HG02852 (cell line): ENCODE measurements at regions not wholly inside any gene's neighbourhood (a gene's known extent, or its start where the extent isn't known, plus 50 kb on each side); places are given as distances from the start of the nearest gene placed in this dataset.
"Not testable (repeated sequence)": the region's sequence is repeated elsewhere in the genome, so short reads cannot be mapped to it uniquely, and the experiment has no call there.

Experiments used
- ATAC-seq: cut with Tn5 transposase; IDR thresholded peaks from one replicate; pipeline ENCODE4 v1.9.1; 2021; ENCODE audit warnings: mild to moderate bottlenecking, moderate library complexity; ENCODE audit not compliant: unreplicated experiment

DNA sequence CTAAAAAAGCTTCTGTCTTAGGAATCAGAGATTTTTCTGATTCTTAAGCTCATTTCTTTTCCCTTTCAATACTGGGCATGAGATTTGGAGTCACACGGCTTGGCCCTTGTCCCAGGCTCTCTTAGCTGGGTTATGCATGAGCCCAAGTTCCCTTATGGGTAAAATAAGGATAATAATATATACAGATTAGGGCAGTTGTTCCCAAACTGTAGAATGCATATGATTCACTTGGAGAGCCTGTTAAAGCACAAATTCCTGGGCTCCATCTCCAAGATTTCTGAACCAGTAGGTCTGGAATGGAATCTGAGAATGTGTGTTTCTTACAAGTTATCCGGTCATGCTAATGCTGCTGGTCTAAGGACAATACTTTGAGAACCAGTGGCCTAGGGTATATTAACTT lies 154.0 kb downstream of the REEP3 start:
- no peak for ATAC-seq

DNA sequence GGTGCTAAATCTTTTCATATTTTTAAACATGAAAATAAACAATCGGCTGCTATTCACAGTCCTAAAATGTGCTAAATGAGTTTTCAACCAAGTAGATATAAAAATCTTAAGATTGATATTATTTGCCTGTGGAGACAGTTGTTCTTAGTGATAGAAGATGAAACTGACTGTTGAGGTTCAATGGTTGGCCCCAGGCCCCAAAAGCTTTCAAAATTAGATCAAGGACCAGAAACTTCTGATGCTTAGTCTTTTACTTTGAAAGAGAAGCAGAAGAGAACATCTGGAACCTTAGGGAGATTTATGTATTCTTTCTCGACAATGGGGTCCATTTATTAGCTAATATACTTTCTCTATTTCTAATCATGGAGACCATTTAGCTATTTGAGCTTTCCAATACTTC lies 155.8 kb downstream of the REEP3 start:
- no peak for ATAC-seq

DNA sequence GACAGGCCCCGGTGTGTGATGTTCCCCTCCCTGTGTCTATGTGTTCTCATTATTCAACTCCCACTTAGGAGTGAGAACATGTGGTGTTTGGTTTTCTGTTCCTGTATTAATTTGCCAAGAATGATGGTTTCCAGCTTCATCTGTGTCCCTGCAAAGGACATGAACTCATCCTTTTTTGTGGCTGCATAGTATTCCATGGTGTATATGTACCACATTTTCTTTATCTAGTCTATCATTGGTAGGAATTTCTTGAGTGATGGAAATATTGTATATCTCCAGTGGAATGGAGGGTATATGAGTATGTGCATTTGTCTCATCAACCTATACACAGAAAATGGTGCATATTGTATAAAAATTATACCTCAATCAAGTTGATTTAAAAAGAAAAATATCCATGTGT lies 159.3 kb downstream of the REEP3 start:
- not testable (repeated sequence) for ATAC-seq

DNA sequence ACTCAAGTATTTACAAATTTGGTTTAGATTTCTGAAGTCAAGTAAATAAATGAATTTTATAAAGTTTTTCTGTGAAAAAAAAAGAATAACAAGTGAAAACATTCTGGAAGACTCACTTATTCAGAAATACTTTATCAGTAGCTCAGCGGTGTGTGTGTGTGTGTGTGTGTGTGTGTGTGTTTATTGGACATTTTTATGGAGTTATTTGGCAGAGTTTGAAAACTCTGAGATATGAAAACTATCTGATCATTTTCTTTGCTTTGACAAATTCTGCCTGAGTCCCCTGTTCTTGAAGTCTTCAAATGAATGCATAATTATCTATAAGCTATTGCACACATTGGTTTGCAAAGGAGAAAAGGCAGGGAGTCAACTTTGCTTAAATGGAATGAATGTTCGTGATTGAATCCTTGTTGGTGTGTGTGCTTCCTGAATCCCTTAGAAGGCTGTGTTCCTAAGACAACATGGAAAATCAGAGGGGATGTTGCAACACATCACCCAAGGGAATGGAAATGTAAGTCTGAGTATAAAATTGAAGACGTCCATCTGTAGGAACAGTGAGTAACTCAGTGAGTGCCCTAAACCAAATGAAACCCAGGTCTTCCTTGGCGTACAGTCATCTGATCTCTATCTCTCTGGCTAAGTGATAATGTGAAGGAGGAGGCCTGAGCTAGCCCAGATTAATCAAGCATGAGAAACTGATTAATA lies 160.9 kb downstream of the REEP3 start:
- peak; percentile 75 for ATAC-seq

DNA sequence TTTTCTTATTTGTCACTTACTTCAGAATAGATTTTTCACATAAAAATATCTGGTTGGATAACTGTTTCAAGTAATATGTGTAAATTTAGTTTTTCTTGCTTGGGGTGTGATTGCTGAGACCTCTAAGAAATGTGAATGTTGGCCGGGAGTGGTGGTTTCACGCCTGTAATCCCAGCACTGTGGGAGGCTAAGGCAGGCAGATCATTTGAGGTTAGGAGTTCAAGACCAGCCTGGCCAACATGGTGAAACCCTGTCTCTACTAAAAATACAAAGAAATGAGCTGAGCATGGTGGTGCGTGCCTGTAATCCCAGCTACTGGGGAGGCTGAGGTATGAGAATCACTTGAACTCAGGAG lies 161.5 kb downstream of the REEP3 start:
- not testable (repeated sequence) for ATAC-seq

DNA sequence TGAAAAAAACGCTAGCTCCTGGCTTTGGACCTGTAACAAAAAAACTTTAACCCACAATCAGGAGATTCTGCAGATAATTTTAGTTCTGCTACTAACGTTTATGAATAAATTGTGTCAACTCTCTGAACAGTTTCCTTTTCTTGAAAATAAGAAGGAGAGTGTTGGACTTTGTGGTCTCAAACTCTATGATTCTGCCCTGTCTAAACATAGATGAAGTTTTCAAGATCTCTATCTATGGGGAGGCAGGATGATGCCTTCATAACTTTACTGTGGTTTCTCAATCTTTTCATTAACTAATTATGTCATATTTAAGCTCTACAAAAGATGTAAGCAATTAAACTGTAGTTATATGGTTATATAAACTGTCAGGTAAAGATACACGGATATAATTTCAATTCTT lies 162.0 kb downstream of the REEP3 start:
- no peak for ATAC-seq

DNA sequence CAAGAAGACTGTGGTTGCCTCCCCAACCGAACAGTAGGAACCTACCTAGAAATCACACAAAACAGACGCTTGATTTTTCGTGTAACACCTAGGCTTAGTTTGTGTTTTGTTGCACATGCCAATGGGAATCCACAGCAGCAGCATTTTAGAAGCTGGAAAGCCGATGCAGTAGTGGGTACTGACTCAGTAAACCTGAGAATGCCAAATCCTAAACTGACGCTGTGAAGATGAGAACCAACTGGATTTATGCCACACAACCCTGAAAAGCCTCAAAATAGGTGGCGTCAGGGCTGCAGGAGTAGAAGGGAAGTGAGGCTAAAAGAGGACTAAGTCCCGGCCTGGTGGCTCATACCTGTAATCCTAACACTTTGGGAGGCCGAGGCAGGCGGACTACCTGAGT lies 162.5 kb downstream of the REEP3 start:
- no peak for ATAC-seq

DNA sequence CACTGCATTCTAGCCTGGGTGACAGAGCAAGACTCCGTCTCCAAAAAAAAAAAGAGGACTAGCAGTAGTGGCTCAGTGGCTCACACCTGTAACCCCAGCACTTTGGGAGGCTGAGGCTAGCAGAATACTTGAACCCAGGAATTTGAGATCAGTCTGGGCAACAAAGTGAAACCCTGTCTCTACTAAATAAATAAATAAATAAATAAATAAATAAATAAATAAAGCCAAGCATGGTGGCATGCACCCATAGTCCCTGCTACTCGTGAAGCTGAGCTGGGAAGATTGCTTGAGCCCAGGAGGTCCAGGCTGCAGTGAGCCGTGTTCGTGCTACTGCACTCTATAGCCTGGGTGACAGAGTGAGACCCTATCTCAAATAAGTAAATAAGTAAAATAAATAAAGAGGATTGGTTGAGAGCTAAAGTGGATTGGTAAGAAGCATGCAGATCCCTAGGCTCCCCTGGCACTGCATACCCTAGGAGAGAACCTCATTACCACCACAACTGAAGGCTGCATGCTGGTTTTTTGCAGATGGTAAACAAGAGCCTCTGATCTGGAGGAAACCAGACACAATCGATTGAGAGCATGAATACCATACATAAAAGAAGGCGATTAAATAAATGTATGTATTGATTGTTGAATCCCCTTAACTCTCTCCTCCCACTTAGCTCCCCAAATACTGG lies 163.2 kb downstream of the REEP3 start:
- no peak for ATAC-seq

DNA sequence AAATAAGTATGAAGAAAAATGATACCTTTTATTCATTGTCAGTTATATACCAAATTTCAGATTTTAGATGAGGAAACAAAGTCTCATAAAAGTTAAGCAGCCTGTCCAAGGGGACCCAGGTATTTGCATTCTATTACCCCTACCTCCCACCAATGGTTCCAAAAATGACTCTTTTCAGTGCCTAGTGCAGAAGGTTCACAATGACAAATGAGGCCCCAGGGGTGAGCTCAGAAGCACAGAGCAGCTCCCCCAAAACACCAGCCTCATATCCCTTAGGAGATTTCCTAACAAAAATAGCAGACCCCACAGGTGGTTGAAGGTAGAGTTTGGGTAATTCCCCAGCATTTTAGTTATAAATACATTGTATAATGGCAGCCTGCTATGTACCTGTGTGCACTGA lies 168.6 kb downstream of the REEP3 start:
- ATAC-seq, result no peak

DNA sequence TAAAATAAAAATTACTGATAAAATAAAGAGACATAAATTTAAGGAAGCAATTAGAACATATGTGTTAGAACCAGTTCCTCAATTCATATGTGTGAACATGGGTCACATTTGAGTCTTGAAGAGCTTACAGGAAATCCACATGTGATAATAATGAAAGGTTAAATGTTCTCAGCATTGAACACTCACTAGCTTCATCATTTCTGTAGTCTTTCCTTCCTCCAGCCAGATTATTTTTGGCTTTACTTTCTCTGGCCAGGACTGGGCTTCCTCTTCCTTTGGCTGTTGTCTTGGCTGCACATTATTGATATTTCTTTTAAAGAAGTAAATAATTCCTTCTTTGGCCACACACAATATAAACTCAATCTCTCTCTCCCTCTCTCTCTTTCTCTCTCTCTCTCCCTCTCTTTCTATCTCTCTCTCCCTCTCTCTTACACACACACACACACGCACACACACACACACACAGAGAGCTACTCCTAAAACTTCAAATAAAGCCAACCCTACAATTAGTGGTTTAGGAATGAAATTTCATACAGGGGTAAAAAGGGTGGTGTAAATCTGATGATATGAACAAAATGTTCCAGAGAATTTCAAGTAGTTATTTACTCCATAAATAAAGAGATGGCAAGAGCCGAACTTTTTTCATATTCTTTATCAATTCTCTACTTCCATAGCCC lies 171.2 kb downstream of the REEP3 start:
- no peak for ATAC-seq

DNA sequence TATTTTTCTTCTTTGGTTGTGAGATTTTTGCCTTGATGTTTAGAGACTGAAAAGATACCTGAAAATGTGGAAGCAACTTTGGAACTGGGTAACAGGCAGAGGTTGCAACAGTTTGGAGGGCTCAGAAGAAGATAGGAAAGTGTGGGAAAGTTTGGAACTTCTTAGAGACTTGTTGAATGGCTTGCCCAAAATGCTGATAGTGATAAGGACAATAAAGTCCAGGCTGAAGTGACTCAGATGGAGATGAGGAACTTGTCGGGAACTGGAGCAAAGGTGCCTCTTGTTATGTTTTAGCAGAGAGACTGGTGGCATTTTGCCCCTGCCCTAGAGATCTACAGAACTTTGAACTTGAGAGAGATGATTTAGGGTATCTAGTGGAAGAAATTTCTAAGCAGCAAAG lies 171.8 kb downstream of the REEP3 start:
- ATAC-seq, result not testable (repeated sequence)

DNA sequence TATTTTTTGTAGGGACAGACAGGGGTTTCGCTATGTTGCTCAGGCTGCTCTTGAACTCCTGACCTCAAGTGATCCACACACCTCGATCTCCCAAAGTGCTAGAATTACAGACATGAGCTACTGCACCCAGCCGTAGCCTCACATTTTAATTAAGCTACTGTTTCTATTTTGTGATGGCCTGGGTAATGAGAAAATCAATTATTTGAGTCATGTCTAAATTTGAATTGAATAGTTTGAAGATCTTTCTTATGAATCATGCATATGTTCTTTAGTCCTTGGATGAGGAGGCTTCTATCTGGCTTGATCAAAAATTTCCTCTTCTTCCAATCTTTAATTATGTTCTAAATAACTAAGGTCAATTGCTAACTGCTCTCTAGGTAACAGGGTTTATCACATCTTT lies 175.0 kb downstream of the REEP3 start:
- no peak for ATAC-seq

DNA sequence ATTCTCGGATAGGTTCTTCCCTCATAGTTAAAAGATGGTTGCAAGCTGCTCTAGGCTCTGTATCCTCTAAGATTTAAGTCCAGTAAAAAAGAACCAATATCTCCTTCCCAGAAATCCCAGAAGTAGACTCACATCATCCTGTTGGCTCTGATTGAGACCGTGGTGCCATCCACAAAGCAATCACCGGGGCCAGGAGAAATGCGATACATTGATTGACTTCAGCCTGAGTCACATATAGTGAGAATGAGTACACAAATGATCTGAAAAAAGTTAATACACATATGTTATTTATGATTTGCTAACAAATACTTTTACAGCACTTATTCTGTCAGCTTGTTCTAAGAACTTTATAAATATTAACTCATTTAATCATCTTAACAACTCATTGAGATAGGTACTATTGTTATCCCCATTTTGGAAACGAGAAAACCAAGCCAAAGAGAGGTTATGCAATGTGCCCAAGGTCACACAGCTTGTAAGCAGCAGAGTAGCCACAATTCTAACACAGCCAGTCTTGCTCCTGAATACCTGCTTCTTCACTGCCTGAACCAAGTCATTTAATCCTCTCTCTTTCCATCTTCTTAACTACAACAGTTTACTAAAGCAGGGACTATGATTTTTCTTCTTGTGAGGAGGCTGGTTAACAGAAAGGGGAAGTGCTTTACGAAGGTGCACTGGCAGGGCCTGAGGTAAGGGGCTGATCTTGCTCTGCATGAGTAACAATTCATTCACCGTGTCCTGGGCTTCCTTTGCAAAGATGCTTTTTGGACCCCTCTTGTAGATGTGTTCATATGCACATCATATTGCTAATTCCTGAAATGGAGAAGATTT lies 177.0 kb downstream of the REEP3 start:
- peak; percentile 84 for ATAC-seq

DNA sequence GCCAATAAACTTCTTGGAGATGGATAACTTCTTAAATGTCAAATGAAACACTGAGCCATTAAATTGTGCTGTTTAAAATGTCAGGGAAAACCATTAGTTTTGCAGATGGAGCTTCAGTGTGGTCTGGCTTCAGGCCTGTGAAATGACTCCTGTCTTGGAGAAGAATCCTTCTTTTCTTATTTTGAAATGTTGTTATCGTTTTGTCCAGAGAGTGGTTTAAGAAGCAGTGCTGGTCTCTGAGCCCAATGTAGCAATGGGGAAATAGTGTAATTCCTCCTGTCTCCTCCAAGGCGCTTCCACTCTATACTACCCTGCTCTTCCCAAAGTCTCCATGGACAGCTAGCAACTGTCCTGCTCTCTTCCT lies 177.6 kb downstream of the REEP3 start:
- ATAC-seq, result no peak

DNA sequence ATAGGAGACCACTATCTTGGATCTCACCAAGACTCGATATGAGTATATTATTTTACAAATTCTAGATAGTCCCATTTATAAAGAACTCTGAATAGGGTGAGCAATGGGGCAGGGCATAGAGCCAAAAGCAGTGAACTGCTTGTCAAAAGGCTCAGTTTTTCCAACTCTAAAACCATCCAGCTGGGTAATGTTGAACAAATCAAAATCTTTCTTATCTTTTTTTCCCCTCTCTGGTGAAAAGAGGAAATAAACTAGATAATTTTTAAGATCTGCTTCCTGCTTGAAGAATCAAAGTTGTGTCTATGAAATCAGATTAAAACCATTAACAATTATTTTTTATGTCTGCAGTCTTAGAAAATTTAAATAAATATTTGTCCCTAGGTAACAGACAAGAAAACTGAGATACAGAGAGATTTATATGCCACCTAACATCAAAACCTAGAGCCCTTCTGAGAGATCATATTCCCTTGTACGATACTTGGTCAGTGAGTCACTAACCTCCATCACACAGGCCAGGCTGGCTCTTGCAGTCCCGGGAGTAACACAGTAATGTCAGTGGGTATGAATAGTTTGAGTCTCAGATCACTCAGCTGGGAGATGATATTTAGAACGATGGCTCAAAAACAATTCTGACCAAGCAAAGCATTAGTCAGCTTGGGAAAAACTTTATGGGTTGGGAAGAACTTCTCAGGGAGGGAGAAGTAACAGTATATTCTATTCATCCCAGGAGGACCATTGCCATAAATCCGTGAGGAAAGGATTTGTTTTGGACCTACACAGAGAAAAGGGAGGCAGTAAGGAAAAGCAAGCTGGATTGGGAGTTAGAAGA lies 178.8 kb downstream of the REEP3 start:
- no peak for ATAC-seq

DNA sequence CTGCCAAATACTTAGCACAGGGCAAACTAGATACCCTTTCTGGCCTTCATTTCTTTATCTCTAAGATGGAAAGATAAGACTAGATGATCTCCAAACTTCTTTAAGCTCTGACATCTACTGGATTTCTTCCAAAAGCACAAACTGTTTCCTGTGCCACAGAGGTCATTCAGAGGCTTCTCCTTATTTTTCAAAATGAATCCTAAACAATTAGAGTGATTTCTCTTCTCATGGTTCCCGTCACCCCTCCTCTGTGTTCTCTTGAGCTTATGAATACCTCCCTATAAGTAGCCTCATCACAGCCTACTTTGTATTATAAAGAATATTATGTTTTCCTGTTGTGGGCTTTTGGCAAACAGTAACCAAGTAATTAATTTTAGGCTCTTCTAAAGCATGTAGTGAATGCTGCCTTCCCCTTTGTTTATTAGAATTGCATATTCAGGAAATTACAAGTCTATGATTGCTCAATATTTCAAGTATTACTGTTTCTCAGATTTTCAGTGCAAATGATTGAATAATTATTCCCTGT lies 179.5 kb downstream of the REEP3 start:
- ATAC-seq, result no peak

DNA sequence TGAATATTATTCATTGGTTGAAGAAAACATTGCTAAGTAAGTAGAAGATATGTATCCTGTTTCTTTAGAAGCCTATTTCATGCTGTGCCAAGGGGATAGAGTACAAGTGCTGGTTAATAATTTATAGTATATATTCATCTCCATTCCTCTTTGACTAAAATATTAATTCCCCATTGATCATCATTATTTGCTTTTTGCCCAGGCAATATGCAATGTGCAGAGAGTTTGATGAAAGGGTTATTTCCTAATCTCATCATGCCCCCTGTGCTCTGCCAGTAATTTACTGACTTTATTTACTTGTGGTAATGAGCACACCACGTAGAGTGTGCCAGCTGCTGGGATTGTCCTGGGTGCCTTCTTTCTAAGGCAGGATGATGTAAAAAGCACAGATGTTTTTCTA lies 180.9 kb downstream of the REEP3 start:
- ATAC-seq, result no peak

DNA sequence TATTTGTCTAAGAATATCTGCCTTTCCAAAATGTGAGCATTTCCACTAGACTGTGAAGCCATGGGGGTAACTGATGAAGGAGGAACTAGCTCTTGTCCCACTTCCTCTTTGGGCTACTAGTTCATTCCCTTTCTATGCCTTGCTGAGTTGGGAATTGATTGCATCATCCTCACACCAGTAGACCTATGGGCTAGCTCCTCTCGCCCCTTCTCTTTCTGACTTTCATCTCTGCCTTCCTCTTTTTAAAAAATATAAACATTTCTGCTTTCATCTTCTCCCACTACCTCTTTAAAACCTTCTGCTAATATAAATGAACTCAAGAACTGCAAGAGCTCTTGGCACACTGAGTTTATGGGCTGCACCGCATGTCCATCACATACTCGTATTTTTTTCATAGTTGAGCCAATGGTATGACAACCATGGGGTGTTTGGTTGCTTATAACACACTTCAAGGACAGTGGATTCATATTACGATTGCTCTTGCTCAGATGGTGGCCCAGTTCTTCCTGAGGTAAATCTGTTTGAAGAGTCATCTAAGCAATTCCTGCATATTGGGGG lies 182.0 kb downstream of the REEP3 start:
- ATAC-seq, result peak; percentile 35

DNA sequence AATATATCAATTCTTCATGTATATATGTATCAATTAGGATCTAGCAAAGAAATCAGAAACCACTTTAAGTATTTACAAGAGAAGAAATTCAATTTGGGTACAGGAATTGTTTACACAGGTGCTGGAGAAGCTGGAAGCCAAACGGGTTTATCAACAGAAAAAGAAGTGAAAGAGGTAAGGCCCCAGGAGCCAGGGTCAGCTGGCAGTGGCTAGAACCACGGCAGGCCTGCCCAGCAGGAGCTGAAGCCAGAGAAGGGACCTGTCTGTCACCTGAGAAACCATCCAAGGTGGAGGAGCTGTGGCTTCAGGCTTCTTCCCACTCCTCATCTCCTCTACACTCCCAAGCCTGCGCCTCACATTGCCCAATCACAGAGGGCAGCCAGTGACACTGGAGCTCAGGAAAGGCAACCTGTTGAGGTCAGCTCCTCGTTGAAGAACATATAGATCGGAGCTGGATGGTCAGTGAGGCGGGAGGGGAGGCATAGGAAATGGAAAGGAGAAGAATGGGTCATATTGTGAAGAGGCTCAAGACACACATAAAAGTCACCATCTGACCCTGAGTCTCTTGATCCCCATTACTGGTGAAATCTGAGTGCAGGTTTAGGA lies 182.6 kb downstream of the REEP3 start:
- ATAC-seq, result no peak
